Superior temporal gyrus (tissue), 1 donor: ENCODE measurements at regions not wholly inside any gene's neighbourhood (a gene's known extent, or its start where the extent isn't known, plus 50 kb on each side); places are given as distances from the start of the nearest gene placed in this dataset.
"Not testable (repeated sequence)": the region's sequence is repeated elsewhere in the genome, so short reads cannot be mapped to it uniquely, and the experiment has no call there.

Experiments used
- DNase-seq: peaks from one replicate; pipeline ENCODE4 v3.0.0-alpha.2; 2016; ENCODE audit errors: extremely low spot score

DNA sequence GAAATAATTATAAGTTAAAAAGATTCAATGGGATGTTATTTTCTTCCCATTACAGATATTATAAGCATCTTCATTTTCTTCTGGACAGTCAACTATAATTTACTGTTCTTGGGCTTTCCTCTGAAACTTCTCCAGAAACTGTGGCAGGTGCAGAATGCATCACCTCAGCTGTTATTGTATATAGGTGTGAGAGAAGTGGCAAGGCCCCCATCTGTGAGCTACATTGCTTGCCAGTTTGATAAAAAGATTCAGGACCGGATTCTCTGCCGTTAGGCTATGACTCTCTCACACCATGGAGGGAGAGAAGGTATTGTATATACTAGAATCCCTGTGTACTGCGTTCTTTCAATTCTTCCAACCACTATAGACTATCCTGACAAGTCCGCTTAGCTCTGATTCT, 135.8 kb upstream of the CENPW start:
- DNase-seq = no peak

DNA sequence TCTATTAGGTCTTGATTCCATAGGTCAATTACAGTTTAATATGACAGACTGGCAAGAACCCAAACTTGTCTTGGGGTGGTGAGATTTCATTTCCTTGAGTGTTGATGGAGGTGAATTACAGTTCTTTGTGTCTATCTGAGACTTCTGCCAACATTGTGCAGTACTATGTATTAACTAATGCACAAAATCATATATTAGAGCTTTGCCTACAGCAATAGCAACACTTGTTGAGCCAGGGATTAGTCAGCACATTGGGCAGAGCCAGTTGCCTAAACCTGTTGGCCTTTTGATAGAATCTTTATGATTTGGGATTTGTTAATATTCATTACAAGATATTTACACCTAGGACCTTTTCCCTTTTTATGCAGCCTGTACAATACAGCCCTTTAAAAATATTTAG, 135.3 kb upstream of the CENPW start:
- no peak for DNase-seq

- DNase-seq = no peak
These were observed 133.2 kb upstream of the CENPW start for GRCh38 chr6:126206504-126207246.

DNA sequence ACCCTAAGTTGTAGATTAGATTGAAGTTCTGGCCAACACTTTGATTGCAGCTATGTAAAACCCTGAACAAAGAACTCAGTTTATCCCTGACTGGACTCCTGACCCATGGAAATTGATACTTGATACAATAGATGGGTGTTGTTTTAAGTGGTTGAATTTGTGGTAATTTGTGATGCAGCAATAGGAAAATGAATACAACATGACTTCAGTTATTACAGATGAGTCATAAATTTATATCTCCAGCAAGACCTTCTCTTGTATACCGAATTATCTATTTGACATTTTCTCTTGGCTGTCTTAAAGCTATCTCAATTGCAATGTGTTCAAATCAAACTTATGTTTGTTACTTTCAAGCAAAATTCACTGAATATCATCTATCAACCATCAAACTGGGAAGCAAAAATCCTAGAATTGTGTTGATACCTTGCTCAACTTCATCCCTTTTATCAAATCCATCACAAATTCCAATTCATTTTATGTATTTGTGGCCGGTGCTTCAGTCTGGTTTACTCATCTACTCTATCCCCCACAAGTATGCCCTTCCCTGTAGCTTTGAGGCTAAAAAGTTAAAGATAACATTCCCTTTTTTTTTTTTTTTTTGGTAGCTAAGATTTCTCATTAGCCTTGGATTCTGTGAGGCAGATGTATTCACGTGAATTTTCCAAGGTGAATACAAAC, 129.4 kb upstream of the CENPW start:
- no peak for DNase-seq

- DNase-seq = no peak
These were observed 122.4 kb upstream of the CENPW start for GRCh38 chr6:126217497-126217896.

DNA sequence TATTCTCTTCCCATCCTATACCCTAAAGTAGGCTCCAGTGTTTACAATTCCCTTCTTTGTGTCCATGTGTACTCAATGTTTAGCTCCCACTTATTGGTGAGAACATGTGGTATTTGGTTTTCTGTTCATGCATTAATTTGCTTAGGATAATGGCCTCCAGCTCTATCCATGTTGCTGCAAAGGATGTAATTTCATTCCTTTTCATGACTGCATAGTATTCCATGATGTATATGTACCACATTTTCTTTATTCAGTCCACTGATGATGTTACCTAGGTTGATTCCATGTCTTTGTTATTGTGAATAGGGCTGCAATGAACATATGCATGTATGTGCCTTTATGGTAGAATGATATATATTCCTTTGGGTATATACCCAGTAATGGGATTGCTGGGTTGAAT, 119.0 kb upstream of the CENPW start:
- not testable (repeated sequence) for DNase-seq

DNA sequence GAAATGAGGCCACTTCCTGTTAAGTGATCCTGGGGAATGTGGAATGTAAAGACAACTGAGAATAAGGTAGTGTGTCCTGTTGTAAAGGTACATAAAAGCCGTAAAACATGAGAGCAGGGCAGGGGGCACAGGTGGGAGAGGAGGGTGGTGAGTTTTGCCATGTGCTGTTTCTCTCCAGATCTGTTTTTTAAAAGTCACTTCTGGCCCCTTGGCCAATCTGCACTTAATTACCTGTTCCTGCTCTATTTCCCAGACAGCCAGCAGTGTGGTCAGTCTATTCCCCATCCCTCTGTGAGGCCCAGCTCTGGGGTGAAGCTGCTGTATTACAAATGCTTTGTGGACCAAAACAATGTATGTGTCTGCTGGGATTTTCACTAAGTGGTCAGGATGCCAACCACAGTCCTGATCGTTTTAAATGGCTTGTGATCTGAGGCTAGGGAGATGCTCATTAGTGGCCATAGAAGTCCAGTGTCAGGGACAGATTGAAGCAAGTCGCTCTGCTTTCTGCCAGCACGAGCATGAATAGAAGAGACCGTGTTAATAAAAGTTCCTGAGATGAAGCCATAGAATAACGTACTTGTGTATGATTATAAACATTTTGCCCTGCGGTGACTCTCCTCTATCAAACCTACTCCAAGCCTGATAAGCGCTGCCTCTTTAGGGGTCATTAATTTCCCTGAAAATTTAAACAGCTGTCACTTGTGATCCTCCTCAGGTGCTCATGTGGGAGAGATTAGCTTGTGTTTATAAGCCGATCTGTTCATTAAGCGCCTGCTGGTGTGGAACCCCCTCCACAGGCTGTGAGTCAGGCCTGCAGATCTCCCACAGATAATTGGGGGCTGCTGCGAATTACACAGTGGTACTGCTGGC, 111.8 kb upstream of the CENPW start:
- DNase-seq = no peak

DNA sequence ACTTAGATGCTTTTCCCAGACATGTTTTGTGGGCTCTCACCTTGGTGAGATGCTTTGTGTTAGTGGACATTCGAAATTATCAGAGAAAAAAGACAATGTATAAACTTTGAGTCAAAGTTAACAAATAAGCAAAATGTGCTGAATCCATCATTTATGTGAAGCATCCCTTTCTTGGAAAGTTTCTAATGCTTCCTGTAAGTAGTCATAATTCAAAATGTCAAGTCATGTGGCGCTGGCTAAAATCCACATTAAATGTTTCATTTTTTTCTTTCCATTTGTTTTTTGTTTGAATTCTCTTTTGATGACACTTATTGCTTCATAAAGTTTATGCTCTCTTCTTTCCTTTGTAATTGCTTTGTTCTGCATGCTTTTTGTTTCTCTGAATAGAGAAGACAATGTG, 107.2 kb upstream of the CENPW start:
- no peak for DNase-seq

DNA sequence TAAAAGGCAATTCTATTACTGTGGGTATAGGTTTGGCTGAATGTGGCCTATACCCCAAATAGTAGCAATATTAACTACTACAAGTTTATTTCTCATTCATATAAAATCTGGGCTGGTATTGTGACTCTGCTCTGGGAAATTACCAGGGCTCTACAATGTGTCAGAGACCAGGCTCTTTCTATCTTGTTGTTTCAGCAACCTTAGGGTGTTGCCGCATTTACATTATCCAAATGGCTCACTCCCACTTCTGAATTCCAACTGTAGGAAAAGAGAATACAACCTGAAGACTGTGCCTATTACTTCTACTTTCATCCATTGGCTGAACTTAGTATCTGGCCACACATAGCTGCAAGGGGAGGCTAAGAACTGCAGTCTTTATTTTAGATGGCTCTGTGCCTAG, 106.7 kb upstream of the CENPW start:
- DNase-seq = no peak

- no peak for DNase-seq
These were observed 104.6 kb upstream of the CENPW start for GRCh38 chr6:126235363-126235762.

DNA sequence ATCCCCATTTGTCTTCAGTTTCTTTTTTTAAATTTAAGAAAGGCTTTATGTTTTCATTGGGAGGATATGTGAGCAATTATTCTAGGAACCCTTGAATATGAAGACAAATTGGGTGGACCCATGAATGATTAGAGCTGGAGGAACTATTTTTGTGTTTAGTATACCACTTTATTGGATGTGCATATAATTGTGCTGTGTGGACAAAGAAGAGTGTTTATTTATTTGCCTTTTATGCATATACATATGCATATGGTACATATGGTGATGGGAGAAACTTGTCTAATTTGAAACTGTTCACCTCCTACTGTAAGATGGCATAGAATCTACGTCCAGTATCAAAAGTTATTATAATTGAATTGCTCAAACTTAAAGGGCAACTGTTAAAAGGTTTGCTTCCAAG, 94.8 kb upstream of the CENPW start:
- DNase-seq = no peak

DNA sequence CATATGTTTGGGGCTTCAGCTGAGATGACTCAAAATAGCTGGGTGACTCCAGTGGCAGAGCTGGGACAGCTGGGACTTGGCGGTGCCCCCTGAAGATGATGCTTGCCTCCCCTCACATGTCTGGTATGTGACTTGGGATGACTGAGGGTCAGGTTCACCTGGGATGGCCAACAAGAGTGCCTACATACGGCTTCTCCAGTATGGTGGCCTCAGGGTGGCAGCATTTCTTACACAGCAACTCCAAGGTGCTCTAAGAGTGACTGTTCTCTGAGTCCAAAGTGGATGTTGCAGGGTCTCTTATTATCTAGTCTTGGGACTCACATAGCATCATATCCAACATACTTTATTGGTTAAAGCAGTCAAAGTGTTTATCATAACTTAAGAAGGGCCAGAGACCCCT, 87.8 kb upstream of the CENPW start:
- DNase-seq = no peak

- DNase-seq = no peak
These were observed 86.5 kb upstream of the CENPW start for GRCh38 chr6:126253431-126253830.

- DNase-seq = no peak
These were observed 81.8 kb upstream of the CENPW start for GRCh38 chr6:126258150-126258549.

GRCh38 chr6:126261792-126262421, 78.0 kb upstream of the CENPW start:
- no peak for DNase-seq

- DNase-seq = no peak
These were observed 75.7 kb upstream of the CENPW start for GRCh38 chr6:126264265-126264664.

DNA sequence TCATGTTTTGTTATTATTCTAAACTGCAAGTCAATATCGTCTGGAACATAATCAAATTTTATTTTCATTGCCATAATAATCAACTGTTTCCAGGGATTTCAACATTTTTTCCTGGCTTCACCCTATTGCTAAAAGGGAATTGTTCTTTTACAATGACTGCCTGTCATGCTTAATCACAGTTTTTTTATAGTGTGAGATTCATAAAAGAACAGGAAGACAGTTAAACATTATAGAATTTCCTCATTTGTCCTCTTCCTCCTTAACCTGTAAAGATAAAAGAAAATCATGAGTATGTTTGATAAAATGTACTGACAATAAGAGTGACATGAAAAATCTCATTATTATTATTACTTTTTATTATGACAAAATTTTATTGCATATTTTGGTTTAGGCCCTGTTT, 73.3 kb upstream of the CENPW start:
- DNase-seq = no peak

DNA sequence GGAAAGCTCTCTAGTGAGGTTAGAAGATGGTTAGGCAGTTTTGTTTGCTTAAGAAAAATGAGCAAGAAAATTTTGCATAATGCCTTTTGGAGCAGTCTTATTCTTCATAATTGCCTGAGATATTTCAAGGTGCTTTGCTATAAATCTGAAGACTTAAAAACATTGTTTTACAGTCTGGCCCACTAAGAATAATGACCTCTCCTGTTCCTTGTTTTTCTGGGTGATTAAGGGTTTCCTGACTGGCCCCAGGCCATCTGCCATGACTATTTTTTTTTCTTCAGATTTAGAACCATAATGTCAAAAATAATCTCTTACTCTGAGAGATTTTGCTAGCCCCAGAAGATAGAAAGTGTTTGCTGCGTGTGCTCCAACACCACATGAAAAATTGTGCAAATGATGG, 72.3 kb upstream of the CENPW start:
- DNase-seq = no peak

DNA sequence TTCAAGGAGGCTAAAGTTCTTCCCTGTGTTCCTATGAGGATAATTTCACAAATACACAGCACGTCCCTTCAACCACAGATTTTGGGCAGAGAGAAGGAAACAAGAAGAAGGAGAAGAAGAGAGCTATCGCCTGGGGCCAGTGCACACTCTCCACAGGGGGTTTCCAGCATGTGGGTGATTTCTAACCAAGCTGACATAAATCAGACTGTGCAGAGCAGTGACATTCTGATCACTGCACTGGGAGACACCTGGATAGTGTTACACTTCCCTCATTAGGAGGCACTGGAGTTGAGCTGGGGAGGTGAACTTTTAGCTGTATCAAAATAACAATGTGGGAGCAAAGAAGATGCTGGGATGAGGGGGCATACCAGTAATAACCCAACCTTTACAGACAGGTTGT, 71.8 kb upstream of the CENPW start:
- DNase-seq = no peak

DNA sequence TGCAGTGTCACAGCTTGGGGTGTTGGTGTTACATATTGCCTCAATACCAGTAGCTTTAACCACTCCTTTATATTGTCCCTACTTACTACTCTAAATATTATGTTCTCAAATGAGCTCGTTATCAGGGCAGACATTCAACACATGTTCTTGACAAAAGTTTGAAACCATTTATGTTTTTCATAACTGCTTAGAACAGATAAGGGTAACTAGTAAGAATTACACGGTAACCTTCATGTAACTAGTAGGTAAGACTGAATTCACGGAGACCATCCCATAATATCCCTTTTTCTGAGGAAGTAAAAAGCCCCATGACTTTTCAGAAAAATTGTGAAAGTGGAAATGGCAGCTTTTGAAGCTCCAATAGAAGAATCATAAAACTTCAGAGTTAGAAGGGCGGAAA, 59.6 kb upstream of the CENPW start:
- no peak for DNase-seq

- no peak for DNase-seq
These were observed 54.0 kb upstream of the CENPW start for GRCh38 chr6:126285871-126286365.
